ENCODE measurements at regions not wholly inside any gene's neighbourhood (a gene's known extent, or its start where the extent isn't known, plus 50 kb on each side); places are given as distances from the start of the nearest gene placed in this dataset.
"Not testable (repeated sequence)": the region's sequence is repeated elsewhere in the genome, so short reads cannot be mapped to it uniquely, and the experiment has no call there.

- no peak for DNase-seq (ENCODE audit: low spot score)
These were observed 118.0 kb upstream of the G2E3 start for GRCh38 chr14:30440961-30441360.

GRCh38 chr14:30443368-30444007 lies 115.5 kb upstream of the G2E3 start:
- DNase-seq (ENCODE audit: low spot score): no peak

GRCh38 chr14:30444451-30444850 lies 114.5 kb upstream of the G2E3 start:
- DNase-seq (ENCODE audit: low spot score): no peak

GRCh38 chr14:30445011-30445793 lies 113.8 kb upstream of the G2E3 start:
- DNase-seq (ENCODE audit: low spot score): no peak

GRCh38 chr14:30445852-30446251 lies 113.1 kb upstream of the G2E3 start:
- no peak for DNase-seq (ENCODE audit: low spot score)

GRCh38 chr14:30450631-30451545 lies 108.1 kb upstream of the G2E3 start:
- no peak for DNase-seq (ENCODE audit: low spot score)

- no peak for DNase-seq (ENCODE audit: low spot score)
These were observed 102.7 kb upstream of the G2E3 start for GRCh38 chr14:30456296-30456695.

- DNase-seq (ENCODE audit: low spot score): no peak
These were observed 96.6 kb upstream of the G2E3 start for GRCh38 chr14:30462358-30462757.

- no peak for DNase-seq (ENCODE audit: low spot score)
These were observed 94.5 kb upstream of the G2E3 start for GRCh38 chr14:30464481-30464880.

GRCh38 chr14:30468354-30468753 lies 90.6 kb upstream of the G2E3 start:
- DNase-seq (ENCODE audit: low spot score): no peak

- no peak for DNase-seq (ENCODE audit: low spot score)
These were observed 87.0 kb upstream of the G2E3 start for GRCh38 chr14:30471980-30472379.

- DNase-seq (ENCODE audit: low spot score): not testable (repeated sequence)
These were observed 84.9 kb upstream of the G2E3 start for GRCh38 chr14:30473846-30474696.

- no peak for DNase-seq (ENCODE audit: low spot score)
These were observed 76.7 kb upstream of the G2E3 start for GRCh38 chr14:30482276-30482675.

- no peak for DNase-seq (ENCODE audit: low spot score)
These were observed 74.8 kb upstream of the G2E3 start for GRCh38 chr14:30484201-30484600.

GRCh38 chr14:30484976-30485375 lies 74.0 kb upstream of the G2E3 start:
- DNase-seq (ENCODE audit: low spot score): no peak

- no peak for DNase-seq (ENCODE audit: low spot score)
These were observed 62.1 kb upstream of the G2E3 start for GRCh38 chr14:30496852-30497251.

- no peak for DNase-seq (ENCODE audit: low spot score)
These were observed 59.6 kb upstream of the G2E3 start for GRCh38 chr14:30499358-30499757.

- DNase-seq (ENCODE audit: low spot score): no peak
These were observed 58.7 kb upstream of the G2E3 start for GRCh38 chr14:30500222-30500621.

GRCh38 chr14:30507209-30507608 lies 51.7 kb upstream of the G2E3 start:
- no peak for DNase-seq (ENCODE audit: low spot score)
